ENCODE measurements at regions not wholly inside any gene's neighbourhood (a gene's known extent, or its start where the extent isn't known, plus 50 kb on each side); places are given as distances from the start of the nearest gene placed in this dataset.
"Not testable (repeated sequence)": the region's sequence is repeated elsewhere in the genome, so short reads cannot be mapped to it uniquely, and the experiment has no call there.

GRCh38 chr17:71762526-71762925 lies 358.3 kb upstream of the SOX9 start:
- intact Hi-C loops (cut with DNase I): loop anchor here (5.0 kb wide), 1 partner anchor 1905 kb away; no protein-coding TSS in a partner anchor
- ATAC-seq (no peak), DNase-seq (ENCODE audit: low spot score) (no peak)

DNA sequence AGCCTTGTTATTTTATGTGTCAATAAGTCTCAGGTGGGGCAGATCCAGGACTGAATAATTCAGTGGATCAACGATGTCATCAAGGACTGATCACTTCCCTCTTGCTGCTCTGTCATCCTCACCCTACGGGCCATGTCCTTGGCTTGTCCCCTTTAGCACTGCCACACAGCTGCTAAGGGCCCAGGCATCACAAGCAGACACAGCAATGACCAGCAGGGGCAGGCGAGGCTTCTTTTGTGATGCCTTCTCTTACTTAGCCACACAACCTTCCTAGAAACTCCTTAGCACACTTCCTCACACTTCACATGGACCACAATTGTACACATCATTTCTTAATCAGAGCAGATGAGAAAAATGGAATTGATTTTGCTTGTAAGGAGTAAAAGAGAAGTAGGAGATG lies 356.3 kb upstream of the SOX9 start:
- DNase-seq (ENCODE audit: low spot score): no peak
- intact Hi-C loops (cut with DNase I): loop anchor here (5.0 kb wide), 1 partner anchor 1903 kb away; no protein-coding TSS in a partner anchor
- ATAC-seq: no peak

DNA sequence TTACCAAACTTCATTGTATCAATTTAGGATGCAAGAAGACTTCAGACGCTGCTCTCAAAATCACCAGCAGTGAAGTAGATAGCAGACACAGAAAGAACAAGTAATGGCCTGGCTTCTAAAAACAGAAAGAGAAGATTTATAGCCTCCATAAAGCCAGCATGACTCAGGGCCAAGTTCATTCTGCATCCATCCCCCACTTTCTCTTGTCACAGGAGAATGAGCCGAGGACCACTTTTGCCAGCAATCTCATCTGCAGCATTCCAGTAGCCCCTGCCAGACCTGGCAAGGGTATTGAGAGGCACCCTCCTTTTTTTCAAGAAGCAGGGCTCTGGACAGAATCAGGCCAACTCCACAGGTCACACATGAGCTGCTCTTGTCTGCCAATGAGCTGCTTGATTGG lies 355.4 kb upstream of the SOX9 start:
- ATAC-seq (no peak), DNase-seq (ENCODE audit: low spot score) (no peak)
- intact Hi-C loops (cut with DNase I): no loop called here

DNA sequence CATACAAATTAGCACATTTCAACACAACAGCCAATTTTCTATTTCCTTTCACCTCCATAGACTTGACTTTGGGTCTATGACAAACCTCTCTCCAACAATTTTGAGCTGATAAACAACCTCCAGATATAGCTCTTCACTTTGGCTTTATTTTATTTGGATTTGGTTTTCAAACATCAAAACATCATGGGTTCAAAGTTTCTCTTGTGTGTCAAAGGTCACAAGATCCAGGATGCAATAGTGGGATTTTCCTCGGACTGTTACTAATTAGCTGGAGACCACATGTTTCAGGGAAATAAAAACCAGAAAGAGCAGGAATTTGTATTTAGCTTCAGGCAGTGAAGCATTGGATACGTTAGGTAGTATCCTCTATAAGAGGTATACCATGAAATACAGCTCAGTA lies 351.0 kb upstream of the SOX9 start:
- DNase-seq (ENCODE audit: low spot score) (no peak), ATAC-seq (no peak)
- intact Hi-C loops (cut with DNase I): no loop called here

GRCh38 chr17:71777048-71777640 lies 343.7 kb upstream of the SOX9 start:
- intact Hi-C loops (cut with DNase I): no loop called here
- DNase-seq (ENCODE audit: low spot score): no peak

GRCh38 chr17:71779482-71779881 lies 341.3 kb upstream of the SOX9 start:
- ATAC-seq: no peak
- no peak for DNase-seq (ENCODE audit: low spot score)
- intact Hi-C loops (cut with DNase I): no loop called here

More at GRCh38 chr17:71777048-71777640, 343.7 kb upstream of the SOX9 start:
- ATAC-seq: no peak

DNA sequence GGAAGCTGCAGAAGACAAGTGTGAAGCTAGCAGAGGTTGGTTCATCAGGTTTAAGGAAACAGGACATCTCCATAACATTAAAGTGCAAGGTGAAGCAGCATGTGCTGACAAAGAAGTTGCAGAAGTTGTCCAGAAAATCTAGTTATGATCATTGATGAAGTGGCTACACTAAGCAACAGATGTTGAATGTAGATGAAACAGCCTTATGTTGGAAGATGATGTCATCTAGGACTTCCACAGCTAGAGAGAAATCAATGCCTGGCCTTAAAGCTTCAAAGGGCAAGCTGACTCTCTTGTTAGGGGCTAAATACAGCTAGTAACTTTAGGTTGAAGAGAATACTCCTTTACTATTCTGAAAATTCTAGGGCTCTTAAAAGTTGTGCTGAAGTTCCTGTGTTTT lies 340.2 kb upstream of the SOX9 start:
- ATAC-seq: no peak

DNA sequence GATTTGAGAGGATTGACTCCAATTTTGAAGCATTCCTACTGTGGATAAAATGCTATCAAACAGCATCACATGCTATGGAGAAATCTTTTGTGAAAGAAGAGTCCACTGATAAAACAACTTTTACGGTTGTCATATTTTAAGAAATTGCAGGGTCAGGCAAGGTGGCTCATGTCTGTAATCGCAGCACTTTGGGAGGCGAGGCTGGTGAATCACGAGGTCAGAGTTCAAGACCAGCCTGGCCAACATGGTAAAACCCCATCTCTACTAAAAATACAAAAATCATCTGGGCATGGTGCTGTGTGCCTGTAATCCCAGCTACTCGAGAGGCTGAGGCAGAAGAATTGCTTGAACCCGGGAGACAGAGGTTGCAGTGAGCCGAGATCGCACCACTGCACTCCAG lies 338.8 kb upstream of the SOX9 start:
- intact Hi-C loops (cut with DNase I); ATAC-seq; DNase-seq (ENCODE audit: low spot score): not testable (repeated sequence)

More for the DNA sequence above, 340.2 kb upstream of the SOX9 start:
- no peak for DNase-seq (ENCODE audit: low spot score)
- intact Hi-C loops (cut with DNase I): no loop called here

- no peak for DNase-seq (ENCODE audit: low spot score)
- intact Hi-C loops (cut with DNase I): no loop called here
- no peak for ATAC-seq
Measured at GRCh38 chr17:71790791-71791190, 330.0 kb upstream of the SOX9 start.

DNA sequence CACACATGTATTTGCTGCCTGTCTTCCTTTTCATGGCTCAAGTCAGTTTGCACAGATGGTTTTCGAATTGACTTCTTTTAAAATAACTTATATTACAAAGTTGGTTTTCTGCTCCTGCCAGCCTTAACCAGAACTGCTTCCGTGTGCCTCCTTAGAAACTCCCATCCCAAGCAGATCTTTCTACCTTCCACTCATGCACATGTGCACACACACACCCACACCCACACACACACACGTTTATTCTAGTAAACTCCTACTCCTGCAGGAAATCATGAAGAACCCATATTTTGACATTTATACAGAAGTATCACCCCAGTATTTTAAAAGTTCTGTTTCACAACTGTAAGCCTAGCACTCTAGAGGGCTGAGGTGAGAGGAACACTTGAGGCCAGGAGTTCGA lies 329.5 kb upstream of the SOX9 start:
- DNase-seq (ENCODE audit: low spot score): no peak

GRCh38 chr17:71792966-71793365 lies 327.9 kb upstream of the SOX9 start:
- intact Hi-C loops (cut with DNase I): no loop called here
- ATAC-seq (no peak), DNase-seq (ENCODE audit: low spot score) (no peak)

More for the DNA sequence above, 329.5 kb upstream of the SOX9 start:
- intact Hi-C loops (cut with DNase I): no loop called here
- ATAC-seq: no peak

- intact Hi-C loops (cut with DNase I): no loop called here
- ATAC-seq (no peak), DNase-seq (ENCODE audit: low spot score) (no peak)
Measured at GRCh38 chr17:71793518-71793917, 327.3 kb upstream of the SOX9 start.

DNA sequence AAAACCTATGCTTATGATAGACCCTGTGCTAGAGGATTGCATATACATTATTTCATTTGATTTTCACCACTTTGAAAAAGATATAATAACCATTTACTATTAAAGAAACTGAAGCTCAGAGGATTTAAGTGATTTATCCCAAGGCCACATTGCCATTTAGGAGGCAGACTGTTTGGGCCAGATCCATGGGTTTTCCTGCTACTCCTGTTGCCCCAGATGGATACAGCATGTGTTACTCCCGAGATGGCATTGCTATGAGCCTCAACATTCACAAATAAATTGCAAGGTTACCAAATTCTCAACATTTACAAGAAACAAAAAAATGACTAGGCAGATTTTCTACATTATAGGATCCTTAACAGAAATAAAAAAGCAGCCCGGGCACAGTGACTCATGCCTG lies 322.1 kb upstream of the SOX9 start:
- intact Hi-C loops (cut with DNase I): no loop called here
- DNase-seq (ENCODE audit: low spot score): no peak
- no peak for ATAC-seq

DNA sequence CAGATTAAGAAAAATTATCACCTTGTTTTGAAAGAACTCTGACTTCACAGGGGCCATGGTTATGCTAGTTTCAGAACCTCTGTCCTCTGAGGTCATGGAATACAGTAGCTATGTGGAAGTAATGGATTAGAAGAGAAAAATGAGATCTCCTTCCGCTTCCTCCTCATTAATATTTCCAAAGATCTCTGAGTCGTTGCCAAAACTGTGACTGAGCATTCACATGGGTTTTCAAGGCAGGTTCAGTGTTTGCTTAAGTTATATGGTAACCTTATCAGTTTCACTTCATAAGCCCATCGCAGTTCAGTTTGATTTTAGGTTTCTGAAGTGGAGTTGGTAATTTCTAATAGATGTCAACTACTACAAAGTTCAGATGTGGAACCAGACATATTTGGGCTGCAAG lies 321.2 kb upstream of the SOX9 start:
- ATAC-seq (no peak), DNase-seq (ENCODE audit: low spot score) (no peak)
- intact Hi-C loops (cut with DNase I): no loop called here

GRCh38 chr17:71801301-71801700 lies 319.5 kb upstream of the SOX9 start:
- intact Hi-C loops (cut with DNase I): no loop called here
- no peak for DNase-seq (ENCODE audit: low spot score)
- ATAC-seq: no peak

DNA sequence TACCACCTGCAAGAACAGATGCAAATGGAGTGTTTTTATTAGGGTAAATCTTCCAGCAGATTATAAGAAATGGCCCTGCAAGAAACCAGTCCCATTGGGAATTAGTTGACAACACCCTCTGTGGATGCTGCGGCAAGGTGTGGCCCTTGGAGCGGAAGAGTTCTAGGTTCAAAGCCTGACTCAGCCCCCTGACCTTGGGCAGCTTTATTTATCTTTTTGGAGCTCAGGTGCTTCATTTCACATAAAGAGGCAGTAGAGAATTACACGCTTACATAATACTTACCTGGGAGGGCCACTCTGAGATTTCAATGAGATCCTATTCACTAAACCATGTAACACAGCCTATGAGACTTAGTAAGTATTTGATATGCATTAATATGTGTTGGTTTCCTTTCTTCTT lies 318.2 kb upstream of the SOX9 start:
- DNase-seq (ENCODE audit: low spot score): no peak
- ATAC-seq: no peak
- intact Hi-C loops (cut with DNase I): no loop called here

- DNase-seq (ENCODE audit: low spot score) (no peak), ATAC-seq (no peak)
- intact Hi-C loops (cut with DNase I): no loop called here
Measured at GRCh38 chr17:71803656-71804284, 317.1 kb upstream of the SOX9 start.

DNA sequence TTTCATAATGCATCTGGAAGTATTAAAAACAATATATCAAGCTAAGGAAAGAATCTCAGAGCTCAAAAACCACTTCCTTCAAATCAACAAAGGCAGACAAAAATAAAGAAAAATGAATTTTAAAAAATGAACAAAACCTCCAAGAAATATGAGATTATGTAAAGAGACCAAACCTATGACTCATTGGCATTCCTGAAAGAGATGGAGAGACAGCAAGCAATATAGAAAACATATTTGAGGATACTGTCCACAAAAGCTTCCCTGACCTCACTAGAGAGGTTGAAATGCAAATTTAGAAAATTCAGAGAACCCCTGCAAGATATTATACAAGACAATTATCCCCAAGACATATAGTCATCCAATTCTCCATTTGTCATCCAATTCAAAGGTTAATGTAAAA lies 311.3 kb upstream of the SOX9 start:
- ATAC-seq (no peak), DNase-seq (ENCODE audit: low spot score) (no peak)
- intact Hi-C loops (cut with DNase I): no loop called here

- ATAC-seq; DNase-seq (ENCODE audit: low spot score); intact Hi-C loops (cut with DNase I): not testable (repeated sequence)
Measured at GRCh38 chr17:71813861-71814260, 307.0 kb upstream of the SOX9 start.

DNA sequence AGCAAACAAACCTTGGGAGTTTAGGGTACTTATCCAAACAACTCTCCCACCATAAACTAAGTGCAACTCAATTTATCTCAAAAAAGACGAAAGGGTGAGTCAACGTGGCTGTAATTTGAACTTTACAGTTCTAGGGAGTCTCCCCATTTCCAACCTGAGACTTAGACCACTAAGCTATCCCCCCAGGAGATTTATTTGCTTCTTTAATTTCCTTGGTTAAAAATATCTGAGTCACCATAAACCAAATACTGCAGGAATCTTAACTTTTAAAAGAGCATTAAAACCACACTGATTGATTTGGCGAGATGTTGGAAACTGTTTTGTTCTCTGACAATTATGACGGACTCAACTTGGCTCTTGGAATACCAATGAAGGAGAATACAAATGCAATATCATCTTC lies 299.3 kb upstream of the SOX9 start:
- DNase-seq (ENCODE audit: low spot score): no peak
- intact Hi-C loops (cut with DNase I): no loop called here
- ATAC-seq: no peak

DNA sequence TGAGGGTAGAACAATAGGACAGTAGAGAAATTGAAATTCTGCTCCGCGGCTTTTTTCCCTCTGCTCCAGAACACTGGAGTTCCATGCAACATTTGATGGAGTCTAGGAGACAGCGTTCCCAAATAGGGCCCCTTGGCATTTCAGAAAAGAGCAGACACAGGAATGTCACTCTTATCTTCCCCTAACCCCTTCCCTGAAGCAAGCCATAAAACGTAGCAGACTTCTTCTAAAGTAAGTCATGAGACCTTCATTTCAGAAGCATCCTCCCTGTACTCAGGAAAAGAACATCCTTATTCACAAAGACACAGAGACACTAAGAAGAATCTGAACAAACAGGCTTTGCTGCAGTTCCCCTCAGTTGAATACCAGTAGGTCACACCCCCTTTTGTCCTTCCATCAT lies 296.1 kb upstream of the SOX9 start:
- intact Hi-C loops (cut with DNase I): no loop called here
- DNase-seq (ENCODE audit: low spot score) (no peak), ATAC-seq (no peak)

All from sciatic nerve (tissue), 2 donors.